PC-3 (cell line): ENCODE measurements at regions not wholly inside any gene's neighbourhood (a gene's known extent, or its start where the extent isn't known, plus 50 kb on each side); places are given as distances from the start of the nearest gene placed in this dataset.

Experiments used
- EZH2phosphoT487 ChIP-seq: fragments of 300-600 bp; sonication (generic); IDR thresholded peaks from 2 replicates; pipeline ENCODE4 v1.6.1; 2018; ENCODE audit warnings: mild to moderate bottlenecking, antibody characterized with exemption, low read length, borderline replicate concordance
- TF ChIP-seq, protein P1 (sequence below): fragments of 300-600 bp; sonication (generic); conservative IDR thresholded peaks from 2 replicates; pipeline ENCODE4 v1.5.1; 2017; ENCODE audit warnings: antibody characterized with exemption, low read depth, mild to moderate bottlenecking, low read length

DNA sequence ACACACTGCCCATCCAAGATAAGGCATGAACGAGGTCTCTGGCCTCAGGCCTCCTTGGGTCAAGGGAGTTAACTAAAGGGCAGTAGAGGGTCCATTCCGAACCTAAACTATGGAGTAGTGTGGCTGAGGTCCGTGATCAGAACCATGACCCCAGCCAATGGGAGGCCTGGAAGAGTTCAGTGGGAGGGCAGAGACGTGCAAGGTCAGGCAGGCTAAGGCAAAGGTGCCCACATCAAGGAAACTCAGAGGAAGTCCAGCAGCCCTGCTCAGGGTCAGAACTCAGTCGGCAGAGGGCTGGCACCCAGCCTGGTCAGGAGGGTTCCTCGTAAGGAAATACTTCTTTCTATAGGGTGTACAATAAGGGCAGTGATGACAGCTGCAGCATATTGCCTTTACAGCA is 152.2 kb downstream of the SOD2 start:
- TF ChIP-seq, protein P1, sequence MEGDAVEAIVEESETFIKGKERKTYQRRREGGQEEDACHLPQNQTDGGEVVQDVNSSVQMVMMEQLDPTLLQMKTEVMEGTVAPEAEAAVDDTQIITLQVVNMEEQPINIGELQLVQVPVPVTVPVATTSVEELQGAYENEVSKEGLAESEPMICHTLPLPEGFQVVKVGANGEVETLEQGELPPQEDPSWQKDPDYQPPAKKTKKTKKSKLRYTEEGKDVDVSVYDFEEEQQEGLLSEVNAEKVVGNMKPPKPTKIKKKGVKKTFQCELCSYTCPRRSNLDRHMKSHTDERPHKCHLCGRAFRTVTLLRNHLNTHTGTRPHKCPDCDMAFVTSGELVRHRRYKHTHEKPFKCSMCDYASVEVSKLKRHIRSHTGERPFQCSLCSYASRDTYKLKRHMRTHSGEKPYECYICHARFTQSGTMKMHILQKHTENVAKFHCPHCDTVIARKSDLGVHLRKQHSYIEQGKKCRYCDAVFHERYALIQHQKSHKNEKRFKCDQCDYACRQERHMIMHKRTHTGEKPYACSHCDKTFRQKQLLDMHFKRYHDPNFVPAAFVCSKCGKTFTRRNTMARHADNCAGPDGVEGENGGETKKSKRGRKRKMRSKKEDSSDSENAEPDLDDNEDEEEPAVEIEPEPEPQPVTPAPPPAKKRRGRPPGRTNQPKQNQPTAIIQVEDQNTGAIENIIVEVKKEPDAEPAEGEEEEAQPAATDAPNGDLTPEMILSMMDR, result no peak
- TF ChIP-seq EZH2phosphoT487, result no peak
